ENCODE measurements at regions not wholly inside any gene's neighbourhood (a gene's known extent, or its start where the extent isn't known, plus 50 kb on each side); places are given as distances from the start of the nearest gene placed in this dataset.
A peak's percentile ranks its signal among the peaks of the same experiment; 100 is the strongest.

GRCh38 chr3:56986347-56986746, 74.1 kb upstream of the SPATA12 start:
- DNase-seq (ENCODE audit: extremely low spot score in 2 of 2) = no peak
- H3K9me3 ChIP-seq = no peaks in the 10 kb centered on the region
- peak overlapping the region; percentile 46 for H3K27ac ChIP-seq
- no peaks in the 10 kb centered on the region for H3K36me3 ChIP-seq
- no peaks in the 10 kb centered on the region for H3K27me3 ChIP-seq
- peaks cover 34% of the 10 kb centered on the region for H3K4me1 ChIP-seq
- TF ChIP-seq POLR2AphosphoS5 (IDR thresholded peaks at IDR 0.05; ENCODE audit: insufficient read depth in 1 of 2, low read depth in 1 of 2) (no peak), POLR2A (IDR thresholded peaks at IDR 0.05) (no peak), CTCF (IDR thresholded peaks at IDR 0.05) (no peak)
- intact Hi-C loops (cut with DNase I) = loop anchor here (5.0 kb wide), 2 partner anchors 184 to 284 kb away; partner anchors contain the start of gene ARHGEF3
- no peak overlapping the region for H3K4me3 ChIP-seq

GRCh38 chr3:56985878-56986277, 74.6 kb upstream of the SPATA12 start:
- no peak overlapping the region for H3K4me3 ChIP-seq
- intact Hi-C loops (cut with DNase I) = loop anchor here (5.0 kb wide), 2 partner anchors 184 to 284 kb away; partner anchors contain the start of gene ARHGEF3
- no peak for TF ChIP-seq CTCF (IDR thresholded peaks at IDR 0.05)
- TF ChIP-seq POLR2A (IDR thresholded peaks at IDR 0.05) = no peak
- TF ChIP-seq POLR2AphosphoS5 (IDR thresholded peaks at IDR 0.05; ENCODE audit: insufficient read depth in 1 of 2, low read depth in 1 of 2) = no peak
- H3K27me3 ChIP-seq = no peaks in the 10 kb centered on the region
- H3K27ac ChIP-seq = peak overlapping the region; percentile 46
- no peak for DNase-seq (ENCODE audit: extremely low spot score in 2 of 2)
- no peaks in the 10 kb centered on the region for H3K9me3 ChIP-seq
- H3K36me3 ChIP-seq = no peaks in the 10 kb centered on the region
- peaks cover 38% of the 10 kb centered on the region for H3K4me1 ChIP-seq

- H3K4me3 ChIP-seq = no peak overlapping the region
- no peak for DNase-seq (ENCODE audit: extremely low spot score in 2 of 2)
- H3K27me3 ChIP-seq = no peaks in the 10 kb centered on the region
- H3K4me1 ChIP-seq = peaks cover 40% of the 10 kb centered on the region
- peak overlapping the region; percentile 46 for H3K27ac ChIP-seq
- H3K36me3 ChIP-seq = no peaks in the 10 kb centered on the region
- TF ChIP-seq POLR2A (IDR thresholded peaks at IDR 0.05) (no peak), POLR2AphosphoS5 (IDR thresholded peaks at IDR 0.05; ENCODE audit: insufficient read depth in 1 of 2, low read depth in 1 of 2) (no peak), CTCF (IDR thresholded peaks at IDR 0.05) (no peak)
- H3K9me3 ChIP-seq = no peaks in the 10 kb centered on the region
- intact Hi-C loops (cut with DNase I) = loop anchor here (5.0 kb wide), 2 partner anchors 183 to 283 kb away; partner anchors contain the start of gene ARHGEF3
Observed at GRCh38 chr3:56985460-56985859, 75.0 kb upstream of the SPATA12 start.

- no peaks in the 10 kb centered on the region for H3K27me3 ChIP-seq
- TF ChIP-seq POLR2AphosphoS5 (IDR thresholded peaks at IDR 0.05; ENCODE audit: insufficient read depth in 1 of 2, low read depth in 1 of 2) = no peak
- TF ChIP-seq POLR2A (IDR thresholded peaks at IDR 0.05) = no peak
- TF ChIP-seq CTCF (IDR thresholded peaks at IDR 0.05) = no peak
- intact Hi-C loops (cut with DNase I) = loop anchor here (5.0 kb wide), 1 partner anchor 861 kb away; no protein-coding TSS in a partner anchor
- H3K27ac ChIP-seq = no peak overlapping the region
- H3K4me3 ChIP-seq = no peak overlapping the region
- H3K36me3 ChIP-seq = no peaks in the 10 kb centered on the region
- no peaks in the 10 kb centered on the region for H3K9me3 ChIP-seq
- H3K4me1 ChIP-seq = peaks cover 35% of the 10 kb centered on the region
- DNase-seq (ENCODE audit: extremely low spot score in 2 of 2) = no peak
Observed at GRCh38 chr3:56983427-56983826, 77.0 kb upstream of the SPATA12 start.

- intact Hi-C loops (cut with DNase I) = loop anchor here (5.0 kb wide), 1 partner anchor 859 kb away; no protein-coding TSS in a partner anchor
- Histone ChIP-seq H3K36me3 (no peaks in the 10 kb centered on the region), H3K27ac (no peak overlapping the region), H3K4me3 (no peak overlapping the region), H3K9me3 (no peaks in the 10 kb centered on the region), H3K27me3 (no peaks in the 10 kb centered on the region), H3K4me1 (peaks cover 47% of the 10 kb centered on the region)
- TF ChIP-seq POLR2AphosphoS5 (IDR thresholded peaks at IDR 0.05; ENCODE audit: insufficient read depth in 1 of 2, low read depth in 1 of 2) = no peak
- DNase-seq (ENCODE audit: extremely low spot score in 2 of 2) = no peak
Observed at GRCh38 chr3:56981445-56982230, 78.8 kb upstream of the SPATA12 start.

Measured in vagina (tissue), 2 donors.